GM12878 (cell line): ENCODE measurements at regions not wholly inside any gene's neighbourhood (a gene's known extent, or its start where the extent isn't known, plus 50 kb on each side); places are given as distances from the start of the nearest gene placed in this dataset.

Experiments used
- CHD1 ChIP-seq: IDR thresholded peaks from 2 replicates; pipeline ENCODE4 v1.6.1; 2012; ENCODE audit warnings: low read depth, low read length, improper control_type of control experiment
- GABPA ChIP-seq: IDR thresholded peaks from 2 replicates; pipeline ENCODE4 v1.6.1; 2014; ENCODE audit warnings: antibody characterized with exemption, low read depth, mild to moderate bottlenecking, inconsistent platforms
- HDAC6 ChIP-seq: fragments of 200-600 bp; sonication (generic); IDR thresholded peaks from one replicate; pipeline ENCODE4 v1.8.0; 2017; ENCODE audit warnings: antibody characterized with exemption; ENCODE audit not compliant: unreplicated experiment
- NFXL1 ChIP-seq: fragments of 450-650 bp; IDR thresholded peaks from 2 replicates; pipeline ENCODE4 v1.6.1; 2017; ENCODE audit warnings: antibody characterized with exemption, mild to moderate bottlenecking, borderline replicate concordance
- RAD51 ChIP-seq: fragments of 450-650 bp; IDR thresholded peaks from 2 replicates; pipeline ENCODE4 v1.6.1; 2016; ENCODE audit warnings: moderate library complexity, mild to moderate bottlenecking, inconsistent platforms
- RCOR1 ChIP-seq: conservative IDR thresholded peaks from 2 replicates; pipeline ENCODE4 v1.6.1; 2012; ENCODE audit warnings: low read depth, low read length, improper control_type of control experiment
- STAT3 ChIP-seq: IDR thresholded peaks from 2 replicates; pipeline ENCODE4 v1.6.1; 2011; ENCODE audit warnings: low read depth, low read length, improper control_type of control experiment
- TF ChIP-seq, protein P1 (sequence below): fragments of 450-650 bp; IDR thresholded peaks from 2 replicates; pipeline ENCODE4 v1.6.1; 2017; ENCODE audit warnings: antibody characterized with exemption, mild to moderate bottlenecking, moderate library complexity
- TF ChIP-seq, protein P2 (sequence below): fragments of 450-650 bp; IDR thresholded peaks from 2 replicates; pipeline ENCODE4 v1.6.1; 2018; ENCODE audit warnings: borderline replicate concordance, mild to moderate bottlenecking; ENCODE audit not compliant: partially characterized antibody

DNA sequence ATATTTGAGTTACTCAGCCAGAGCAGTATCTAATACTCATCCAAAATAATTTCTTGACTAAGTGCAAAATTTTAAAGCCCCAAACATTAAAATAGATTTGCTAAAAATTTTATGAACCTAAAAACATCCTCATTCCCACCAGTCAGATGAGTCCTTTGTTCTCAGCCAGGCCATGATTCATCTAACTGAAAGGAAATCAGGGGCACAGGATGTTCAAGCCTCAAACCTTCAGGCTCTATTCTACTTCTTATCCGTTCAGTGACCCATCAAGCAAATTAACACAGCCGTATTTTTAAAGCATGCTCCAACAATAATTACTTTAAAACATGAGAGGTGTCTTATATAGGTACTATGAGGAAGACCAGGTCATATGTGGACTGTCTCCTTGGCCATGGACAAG lies 176.5 kb upstream of the MON1B start (continued):
- TF ChIP-seq, protein P1, sequence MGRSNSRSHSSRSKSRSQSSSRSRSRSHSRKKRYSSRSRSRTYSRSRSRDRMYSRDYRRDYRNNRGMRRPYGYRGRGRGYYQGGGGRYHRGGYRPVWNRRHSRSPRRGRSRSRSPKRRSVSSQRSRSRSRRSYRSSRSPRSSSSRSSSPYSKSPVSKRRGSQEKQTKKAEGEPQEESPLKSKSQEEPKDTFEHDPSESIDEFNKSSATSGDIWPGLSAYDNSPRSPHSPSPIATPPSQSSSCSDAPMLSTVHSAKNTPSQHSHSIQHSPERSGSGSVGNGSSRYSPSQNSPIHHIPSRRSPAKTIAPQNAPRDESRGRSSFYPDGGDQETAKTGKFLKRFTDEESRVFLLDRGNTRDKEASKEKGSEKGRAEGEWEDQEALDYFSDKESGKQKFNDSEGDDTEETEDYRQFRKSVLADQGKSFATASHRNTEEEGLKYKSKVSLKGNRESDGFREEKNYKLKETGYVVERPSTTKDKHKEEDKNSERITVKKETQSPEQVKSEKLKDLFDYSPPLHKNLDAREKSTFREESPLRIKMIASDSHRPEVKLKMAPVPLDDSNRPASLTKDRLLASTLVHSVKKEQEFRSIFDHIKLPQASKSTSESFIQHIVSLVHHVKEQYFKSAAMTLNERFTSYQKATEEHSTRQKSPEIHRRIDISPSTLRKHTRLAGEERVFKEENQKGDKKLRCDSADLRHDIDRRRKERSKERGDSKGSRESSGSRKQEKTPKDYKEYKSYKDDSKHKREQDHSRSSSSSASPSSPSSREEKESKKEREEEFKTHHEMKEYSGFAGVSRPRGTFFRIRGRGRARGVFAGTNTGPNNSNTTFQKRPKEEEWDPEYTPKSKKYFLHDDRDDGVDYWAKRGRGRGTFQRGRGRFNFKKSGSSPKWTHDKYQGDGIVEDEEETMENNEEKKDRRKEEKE, result no peak
- TF ChIP-seq GABPA, result no peak
- TF ChIP-seq, protein P2, sequence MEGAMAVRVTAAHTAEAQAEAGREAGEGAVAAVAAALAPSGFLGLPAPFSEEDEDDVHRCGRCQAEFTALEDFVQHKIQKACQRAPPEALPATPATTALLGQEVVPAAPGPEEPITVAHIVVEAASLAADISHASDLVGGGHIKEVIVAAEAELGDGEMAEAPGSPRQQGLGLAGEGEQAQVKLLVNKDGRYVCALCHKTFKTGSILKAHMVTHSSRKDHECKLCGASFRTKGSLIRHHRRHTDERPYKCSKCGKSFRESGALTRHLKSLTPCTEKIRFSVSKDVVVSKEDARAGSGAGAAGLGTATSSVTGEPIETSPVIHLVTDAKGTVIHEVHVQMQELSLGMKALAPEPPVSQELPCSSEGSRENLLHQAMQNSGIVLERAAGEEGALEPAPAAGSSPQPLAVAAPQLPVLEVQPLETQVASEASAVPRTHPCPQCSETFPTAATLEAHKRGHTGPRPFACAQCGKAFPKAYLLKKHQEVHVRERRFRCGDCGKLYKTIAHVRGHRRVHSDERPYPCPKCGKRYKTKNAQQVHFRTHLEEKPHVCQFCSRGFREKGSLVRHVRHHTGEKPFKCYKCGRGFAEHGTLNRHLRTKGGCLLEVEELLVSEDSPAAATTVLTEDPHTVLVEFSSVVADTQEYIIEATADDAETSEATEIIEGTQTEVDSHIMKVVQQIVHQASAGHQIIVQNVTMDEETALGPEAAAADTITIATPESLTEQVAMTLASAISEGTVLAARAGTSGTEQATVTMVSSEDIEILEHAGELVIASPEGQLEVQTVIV, result no peak
- no peak for TF ChIP-seq CHD1
- no peak for TF ChIP-seq RAD51
- TF ChIP-seq NFXL1, result no peak
- TF ChIP-seq RCOR1, result no peak
- no peak for TF ChIP-seq HDAC6
- TF ChIP-seq STAT3, result no peak
- TF ChIP-seq, all 136 proteins: peak for 0
